ENCODE measurements at regions not wholly inside any gene's neighbourhood (a gene's known extent, or its start where the extent isn't known, plus 50 kb on each side); places are given as distances from the start of the nearest gene placed in this dataset.

DNA sequence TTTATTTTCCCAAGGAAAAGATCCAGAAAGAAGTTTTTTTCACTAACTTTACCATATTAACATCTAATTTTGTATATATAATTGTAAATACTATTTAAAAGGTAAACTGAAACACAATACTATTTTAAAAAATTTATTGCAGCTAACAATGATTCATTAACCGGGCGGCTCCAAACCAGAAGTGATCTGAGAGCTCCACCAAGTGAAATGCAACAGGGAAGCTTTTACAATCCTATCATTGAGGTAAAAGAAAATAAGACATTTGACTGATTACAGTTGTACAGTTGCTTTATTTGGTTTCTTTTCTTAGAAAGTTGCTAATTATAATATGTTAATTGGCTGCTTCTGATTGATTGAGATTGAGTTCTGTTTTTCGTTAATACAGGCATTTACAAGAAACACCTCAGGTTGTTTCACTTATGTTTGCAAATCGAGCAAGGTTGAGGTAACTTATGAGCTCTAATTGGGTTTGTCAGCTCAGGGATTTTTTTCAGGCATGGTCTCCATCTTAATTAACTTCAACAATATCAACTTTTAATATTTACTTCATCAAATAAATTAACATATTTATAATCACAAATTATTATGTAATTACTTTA lies 220.2 kb upstream of the UGT8 start:
- intact Hi-C loops (cut with micrococcal nuclease) = no loop called here
- TF ChIP-seq, protein P1, sequence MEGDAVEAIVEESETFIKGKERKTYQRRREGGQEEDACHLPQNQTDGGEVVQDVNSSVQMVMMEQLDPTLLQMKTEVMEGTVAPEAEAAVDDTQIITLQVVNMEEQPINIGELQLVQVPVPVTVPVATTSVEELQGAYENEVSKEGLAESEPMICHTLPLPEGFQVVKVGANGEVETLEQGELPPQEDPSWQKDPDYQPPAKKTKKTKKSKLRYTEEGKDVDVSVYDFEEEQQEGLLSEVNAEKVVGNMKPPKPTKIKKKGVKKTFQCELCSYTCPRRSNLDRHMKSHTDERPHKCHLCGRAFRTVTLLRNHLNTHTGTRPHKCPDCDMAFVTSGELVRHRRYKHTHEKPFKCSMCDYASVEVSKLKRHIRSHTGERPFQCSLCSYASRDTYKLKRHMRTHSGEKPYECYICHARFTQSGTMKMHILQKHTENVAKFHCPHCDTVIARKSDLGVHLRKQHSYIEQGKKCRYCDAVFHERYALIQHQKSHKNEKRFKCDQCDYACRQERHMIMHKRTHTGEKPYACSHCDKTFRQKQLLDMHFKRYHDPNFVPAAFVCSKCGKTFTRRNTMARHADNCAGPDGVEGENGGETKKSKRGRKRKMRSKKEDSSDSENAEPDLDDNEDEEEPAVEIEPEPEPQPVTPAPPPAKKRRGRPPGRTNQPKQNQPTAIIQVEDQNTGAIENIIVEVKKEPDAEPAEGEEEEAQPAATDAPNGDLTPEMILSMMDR (IDR thresholded peaks at IDR 0.05; ENCODE audit: borderline replicate concordance) = peak; percentile 47
- Histone ChIP-seq H3K36me3 (no peaks in the 10 kb centered on the region), H3K4me1 (no peaks in the 10 kb centered on the region), H3K9me3 (replicated peaks) (no peaks in the 10 kb centered on the region), H3K27ac (replicated peaks) (no peak overlapping the region), H3K4me3 (no peak overlapping the region), H3K27me3 (ENCODE audit: low read depth) (no peaks in the 10 kb centered on the region)
- DNase-seq = no peak

DNA sequence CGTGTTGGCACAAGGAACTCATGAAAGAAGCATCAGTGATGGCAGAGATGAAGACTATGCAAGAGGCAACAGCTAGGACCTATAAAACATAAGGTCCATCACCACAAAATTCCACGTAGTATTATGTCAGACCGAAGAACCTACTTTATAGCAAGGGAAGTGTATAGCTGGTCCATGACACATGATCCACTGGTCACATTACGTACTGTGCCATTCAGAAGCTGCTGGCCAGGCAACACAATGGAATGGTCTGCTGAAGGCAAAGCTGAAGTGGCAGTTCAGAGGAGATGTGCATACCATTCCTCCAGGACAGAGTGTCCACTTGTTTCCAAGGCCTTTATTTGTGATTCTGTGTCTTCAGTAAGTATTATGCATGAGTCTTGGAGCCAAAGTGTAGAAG lies 215.5 kb upstream of the UGT8 start:
- no peak for DNase-seq
- no peak overlapping the region for H3K4me3 ChIP-seq
- H3K9me3 ChIP-seq (replicated peaks) = no peaks in the 10 kb centered on the region
- no peaks in the 10 kb centered on the region for H3K27me3 ChIP-seq (ENCODE audit: low read depth)
- intact Hi-C loops (cut with micrococcal nuclease) = loop anchor here (10.0 kb wide), 2 partner anchors 272 to 312 kb away; no protein-coding TSS in a partner anchor
- TF ChIP-seq, protein P1 (IDR thresholded peaks at IDR 0.05; ENCODE audit: borderline replicate concordance) = no peak
- no peaks in the 10 kb centered on the region for H3K36me3 ChIP-seq
- H3K4me1 ChIP-seq = no peaks in the 10 kb centered on the region
- H3K27ac ChIP-seq (replicated peaks) = no peak overlapping the region

DNA sequence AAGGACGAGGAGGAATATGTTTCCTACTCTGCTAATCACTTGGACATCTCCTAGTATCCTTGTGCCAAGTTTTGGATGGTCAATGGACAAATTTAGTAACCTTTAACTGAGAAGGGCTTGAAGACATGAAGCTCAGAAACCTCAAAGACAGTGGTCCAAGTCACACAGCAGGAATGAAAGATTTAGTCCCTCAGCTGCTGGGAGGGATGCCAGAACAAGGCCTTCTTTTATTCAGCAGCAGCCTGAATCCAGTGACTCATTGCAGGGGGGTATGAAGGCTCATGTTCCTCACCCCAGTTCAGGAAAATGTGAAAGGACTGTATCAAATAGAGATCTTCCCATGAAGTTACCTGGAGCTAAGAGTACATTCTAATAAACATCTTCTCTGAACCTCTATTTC lies 214.9 kb upstream of the UGT8 start:
- no peak for DNase-seq
- Histone ChIP-seq H3K4me3 (no peak overlapping the region), H3K27ac (replicated peaks) (no peak overlapping the region), H3K27me3 (ENCODE audit: low read depth) (no peaks in the 10 kb centered on the region), H3K4me1 (no peaks in the 10 kb centered on the region), H3K9me3 (replicated peaks) (no peaks in the 10 kb centered on the region), H3K36me3 (no peaks in the 10 kb centered on the region)
- TF ChIP-seq, protein P1 (IDR thresholded peaks at IDR 0.05; ENCODE audit: borderline replicate concordance) = no peak
- intact Hi-C loops (cut with micrococcal nuclease) = loop anchor here (10.0 kb wide), 2 partner anchors 271 to 311 kb away; no protein-coding TSS in a partner anchor

DNA sequence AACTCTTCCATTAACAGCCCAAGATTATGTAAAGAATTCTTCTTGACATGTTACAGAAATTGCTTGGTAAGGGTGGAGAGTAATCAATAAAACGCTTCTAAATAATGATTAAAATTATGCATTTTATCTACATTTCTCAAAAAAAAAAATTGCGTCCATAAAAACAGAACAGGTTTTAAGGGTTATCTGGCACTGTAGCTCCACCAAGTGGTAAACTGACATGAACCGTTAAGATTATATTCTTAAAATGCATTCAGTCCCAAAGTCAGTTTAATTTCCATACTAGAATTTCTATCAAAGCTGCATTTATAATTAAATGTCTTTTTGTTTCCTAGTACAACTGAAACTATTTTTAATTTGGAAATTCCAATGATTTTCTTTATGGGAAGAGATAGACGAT lies 214.0 kb upstream of the UGT8 start:
- intact Hi-C loops (cut with micrococcal nuclease) = loop anchor here (10.0 kb wide), 2 partner anchors 270 to 310 kb away; no protein-coding TSS in a partner anchor
- Histone ChIP-seq H3K27me3 (ENCODE audit: low read depth) (peaks cover 4% of the 10 kb centered on the region), H3K4me3 (no peak overlapping the region), H3K4me1 (no peaks in the 10 kb centered on the region), H3K27ac (replicated peaks) (no peak overlapping the region), H3K36me3 (no peaks in the 10 kb centered on the region), H3K9me3 (replicated peaks) (no peaks in the 10 kb centered on the region)
- DNase-seq = no peak
- TF ChIP-seq, protein P1 (IDR thresholded peaks at IDR 0.05; ENCODE audit: borderline replicate concordance) = peak; percentile 50

DNA sequence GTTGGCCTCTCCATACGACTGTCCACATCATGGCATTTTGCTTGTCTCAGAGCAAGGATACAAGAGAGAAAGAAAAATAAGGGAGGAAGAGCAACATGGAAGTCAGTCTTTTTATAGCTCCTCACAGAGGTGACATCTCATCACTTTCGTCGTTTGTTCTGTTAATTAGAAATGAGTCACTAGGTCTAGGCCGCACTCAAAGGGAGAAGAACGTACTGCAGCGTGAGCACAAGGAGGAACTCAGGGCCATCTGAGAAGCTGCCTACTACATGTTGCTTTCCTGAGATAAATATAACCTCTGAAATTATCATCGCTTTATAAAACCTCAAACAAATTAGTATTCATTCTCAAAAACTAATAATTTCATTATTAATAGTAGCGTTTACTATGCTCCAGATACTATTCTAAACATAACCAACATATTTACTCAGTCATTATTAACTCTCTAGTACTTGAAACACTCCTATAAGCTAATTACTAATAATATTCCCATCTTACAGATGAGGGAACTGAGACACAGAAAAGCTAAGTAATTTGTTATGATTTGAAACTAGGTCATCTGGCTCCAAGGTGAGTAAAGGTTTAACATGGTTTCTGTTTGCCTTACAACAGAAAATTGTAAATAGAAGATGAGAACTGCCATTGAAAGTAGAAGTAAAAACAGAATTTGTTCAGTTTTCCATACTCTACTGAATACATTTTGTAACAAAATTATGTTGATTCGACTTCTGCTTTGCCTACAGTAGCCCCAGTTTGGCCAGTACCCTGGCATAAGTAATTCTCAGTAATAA lies 213.2 kb upstream of the UGT8 start:
- Histone ChIP-seq H3K9me3 (replicated peaks) (no peaks in the 10 kb centered on the region), H3K27me3 (ENCODE audit: low read depth) (peaks cover 4% of the 10 kb centered on the region), H3K4me1 (no peaks in the 10 kb centered on the region), H3K4me3 (no peak overlapping the region), H3K36me3 (no peaks in the 10 kb centered on the region), H3K27ac (replicated peaks) (no peak overlapping the region)
- TF ChIP-seq, protein P1 (IDR thresholded peaks at IDR 0.05; ENCODE audit: borderline replicate concordance) = no peak
- no peak for DNase-seq
- intact Hi-C loops (cut with micrococcal nuclease) = loop anchor here (10.0 kb wide), 2 partner anchors 269 to 309 kb away; no protein-coding TSS in a partner anchor
